HG03280 (cell line): ENCODE measurements at regions not wholly inside any gene's neighbourhood (a gene's known extent, or its start where the extent isn't known, plus 50 kb on each side); places are given as distances from the start of the nearest gene placed in this dataset.

ENCODE experiments used
- ATAC-seq: cut with Tn5 transposase; IDR thresholded peaks from one replicate; pipeline ENCODE4 v1.9.1; 2021; ENCODE audit warnings: mild to moderate bottlenecking, moderate library complexity; ENCODE audit not compliant: unreplicated experiment

DNA sequence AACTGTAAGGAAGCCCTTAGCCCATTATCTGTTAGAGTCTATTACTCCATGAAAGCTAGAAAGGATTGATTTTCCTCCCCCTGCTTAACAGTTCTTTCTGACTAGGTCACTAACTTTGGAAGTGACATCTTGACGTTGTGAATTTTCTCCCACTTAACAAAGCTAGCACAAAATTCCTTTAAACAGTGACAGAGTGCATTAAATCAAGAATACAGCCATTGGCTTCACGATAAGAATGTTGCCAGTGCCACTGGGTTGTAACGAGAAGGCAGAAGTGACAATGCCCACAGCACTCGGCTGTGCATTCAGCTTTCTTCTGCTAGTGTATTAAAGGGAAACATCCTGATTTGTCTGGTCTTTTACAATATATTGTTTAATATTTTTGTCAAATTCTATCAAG lies 182.7 kb upstream of the DTNBP1 start:
- no peak for ATAC-seq

DNA sequence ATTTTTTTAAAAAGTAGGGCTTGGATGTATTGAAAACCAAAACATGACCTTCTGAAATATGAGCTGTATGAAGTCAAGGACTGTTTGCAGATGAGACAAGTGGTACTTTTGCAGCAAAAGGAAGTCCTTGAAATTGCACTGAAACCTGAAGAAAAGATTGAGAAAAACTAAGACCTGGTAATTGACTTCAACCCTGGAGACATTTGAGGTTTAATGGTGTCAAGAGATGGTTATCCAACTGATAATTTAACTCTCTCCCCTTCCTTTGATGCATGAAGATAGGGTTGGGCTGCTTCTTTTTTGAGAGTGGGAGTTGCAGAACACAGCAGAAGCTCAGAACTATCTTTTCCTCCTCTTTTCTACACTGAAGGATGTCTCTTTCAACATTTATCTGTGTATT lies 180.9 kb upstream of the DTNBP1 start:
- ATAC-seq = no peak

DNA sequence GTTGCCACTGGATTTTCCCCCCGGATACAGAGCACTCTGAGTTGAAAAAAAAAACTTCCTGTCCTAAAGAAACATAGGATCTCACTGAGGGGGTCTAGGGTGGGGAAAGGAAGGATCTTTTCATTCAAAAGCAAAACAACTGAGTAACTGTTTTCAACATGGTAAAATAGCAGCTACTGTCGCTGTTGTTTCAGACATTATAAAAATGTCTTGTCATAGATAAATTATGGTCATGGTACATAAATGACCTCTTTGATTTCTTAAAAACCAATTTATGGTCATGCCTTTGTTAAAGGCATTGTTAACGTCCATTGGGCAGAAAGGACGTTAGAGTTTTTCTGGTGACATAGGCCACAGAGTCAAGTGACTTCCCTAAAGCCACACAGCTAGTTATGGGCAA lies 180.4 kb upstream of the DTNBP1 start:
- ATAC-seq = no peak

DNA sequence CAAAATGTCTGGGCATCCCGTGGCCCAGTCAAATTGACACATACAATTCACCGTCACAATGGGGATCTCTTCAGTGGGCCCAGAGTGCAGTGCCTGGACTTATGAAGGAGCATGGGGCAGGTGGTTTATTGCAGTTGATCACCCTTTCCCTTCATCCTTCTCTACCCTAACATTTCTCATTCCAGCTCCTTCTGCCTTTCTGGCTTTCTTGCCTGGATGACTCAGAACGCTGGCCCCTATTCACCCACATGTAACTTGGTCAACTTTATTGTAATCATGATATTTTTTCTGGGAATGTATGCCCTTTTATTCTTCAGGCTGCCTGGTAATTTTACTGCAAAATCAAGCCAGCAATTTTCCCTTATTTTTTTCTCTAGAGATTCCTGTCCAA lies 179.9 kb upstream of the DTNBP1 start:
- no peak for ATAC-seq

DNA sequence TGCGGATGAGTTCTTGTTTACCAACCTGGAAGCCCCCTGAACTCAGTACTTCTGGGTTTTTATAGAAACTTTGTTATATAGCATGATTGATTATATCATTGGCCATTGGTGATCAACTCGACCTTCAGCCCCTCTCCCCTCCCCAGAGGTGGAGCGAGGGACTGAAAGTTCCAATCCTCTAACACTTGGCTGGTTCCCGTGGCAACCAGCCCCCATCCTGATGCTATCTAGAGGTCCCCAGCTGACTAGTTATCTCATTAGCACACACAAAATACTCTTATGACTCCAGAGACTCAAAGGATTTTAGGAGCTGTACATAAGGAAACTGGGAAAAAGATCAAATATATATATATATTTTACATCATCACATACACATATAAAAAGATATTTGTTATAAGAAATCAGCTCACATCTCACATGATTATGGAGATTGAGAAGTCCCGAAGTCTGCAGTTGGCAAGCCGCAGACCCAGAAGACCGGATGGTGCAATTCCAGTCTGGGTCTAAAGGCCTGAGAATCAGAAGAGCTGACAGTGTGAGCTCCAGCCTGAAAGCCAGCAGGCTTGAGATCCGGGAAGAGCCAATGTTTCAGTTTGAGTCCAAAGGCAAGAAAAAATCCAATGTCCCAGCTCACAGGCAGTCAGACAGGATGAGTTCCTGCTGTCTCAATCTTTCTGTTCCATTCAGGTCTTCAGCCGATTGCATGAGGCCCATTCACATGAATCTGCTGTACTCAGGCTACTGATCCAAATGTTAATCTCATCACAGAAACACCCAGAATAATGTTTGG lies 179.3 kb upstream of the DTNBP1 start:
- ATAC-seq = no peak

DNA sequence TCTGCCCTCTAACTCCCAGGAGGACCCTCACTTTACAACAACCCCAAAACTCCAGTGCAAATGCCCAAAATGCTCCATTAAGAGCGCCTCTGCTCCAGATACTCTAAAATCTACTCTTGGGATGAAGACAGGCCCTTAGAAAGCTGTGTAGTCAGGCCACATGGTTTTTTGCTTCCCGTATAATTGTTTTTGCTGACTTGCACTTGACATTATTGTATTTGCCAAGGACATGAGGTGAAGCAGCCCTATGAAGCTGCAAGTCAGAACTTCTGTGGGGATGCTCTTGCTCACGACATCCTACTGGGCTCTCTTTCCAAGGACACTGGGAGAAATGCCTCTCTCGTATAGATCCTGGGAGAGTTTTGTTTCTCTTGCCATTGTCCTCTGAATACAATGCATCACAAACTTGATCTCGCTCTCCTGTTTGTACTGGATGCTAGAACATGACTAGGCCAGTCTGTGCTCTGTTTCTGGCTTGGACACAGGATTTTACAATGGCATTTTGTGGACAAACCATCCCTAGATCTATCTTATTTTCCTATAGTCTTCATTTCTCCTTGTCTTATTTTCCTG lies 177.2 kb upstream of the DTNBP1 start:
- ATAC-seq = no peak

DNA sequence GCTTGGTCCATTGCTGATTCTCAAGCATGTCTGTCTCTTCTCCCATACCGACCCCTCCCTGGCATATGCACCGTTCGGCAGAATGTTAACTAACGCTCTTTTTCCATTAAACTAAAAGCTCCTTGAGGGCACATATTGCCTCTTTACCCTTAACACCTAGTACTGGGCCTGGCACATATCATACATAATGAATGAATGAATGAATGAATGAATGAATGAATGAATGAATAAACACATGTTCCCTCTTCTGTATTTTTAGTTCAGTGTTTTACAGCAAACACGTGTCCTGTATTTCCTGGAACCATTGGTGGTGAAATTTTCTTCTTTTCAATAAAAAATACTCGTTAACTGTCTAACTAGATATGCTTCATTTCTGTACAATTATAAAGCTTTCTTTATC lies 174.4 kb upstream of the DTNBP1 start:
- ATAC-seq = no peak

DNA sequence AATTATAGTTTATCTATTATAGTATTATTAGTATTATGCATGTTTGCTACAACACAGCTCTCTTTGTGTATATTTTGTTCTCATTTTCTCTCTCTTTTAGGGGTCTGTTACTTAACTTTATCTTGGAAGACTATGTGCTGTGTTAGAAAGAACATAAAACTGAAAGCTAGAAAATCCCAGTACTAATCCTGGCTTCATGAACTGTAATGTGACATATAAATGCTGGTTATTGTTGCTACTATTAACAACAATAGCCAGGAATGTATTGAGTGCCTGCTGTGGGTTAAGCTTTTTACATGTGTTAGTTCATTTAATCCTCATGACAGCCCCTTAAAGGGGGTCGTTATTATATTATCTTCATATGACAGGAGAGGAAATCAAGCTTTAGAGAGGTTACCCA lies 170.0 kb upstream of the DTNBP1 start:
- no peak for ATAC-seq

DNA sequence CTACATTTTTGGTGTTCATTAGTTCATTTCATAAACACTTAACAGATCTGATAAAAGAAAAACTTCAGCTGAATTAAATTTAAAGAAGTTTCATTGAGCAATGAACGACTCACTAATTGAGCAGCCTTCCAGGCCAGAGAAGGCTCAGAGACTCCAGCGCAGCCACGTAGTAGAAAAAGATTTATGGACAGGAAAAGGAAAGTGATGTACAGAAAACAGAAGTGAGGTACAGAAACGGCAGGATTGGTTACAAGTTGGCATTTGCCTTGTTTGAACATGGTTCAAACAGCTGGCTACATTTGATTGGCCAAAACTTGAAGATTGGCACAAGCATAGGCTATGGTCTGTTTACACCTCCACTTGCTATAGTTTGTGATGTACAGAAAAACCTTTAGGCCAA lies 166.3 kb upstream of the DTNBP1 start:
- ATAC-seq = no peak

DNA sequence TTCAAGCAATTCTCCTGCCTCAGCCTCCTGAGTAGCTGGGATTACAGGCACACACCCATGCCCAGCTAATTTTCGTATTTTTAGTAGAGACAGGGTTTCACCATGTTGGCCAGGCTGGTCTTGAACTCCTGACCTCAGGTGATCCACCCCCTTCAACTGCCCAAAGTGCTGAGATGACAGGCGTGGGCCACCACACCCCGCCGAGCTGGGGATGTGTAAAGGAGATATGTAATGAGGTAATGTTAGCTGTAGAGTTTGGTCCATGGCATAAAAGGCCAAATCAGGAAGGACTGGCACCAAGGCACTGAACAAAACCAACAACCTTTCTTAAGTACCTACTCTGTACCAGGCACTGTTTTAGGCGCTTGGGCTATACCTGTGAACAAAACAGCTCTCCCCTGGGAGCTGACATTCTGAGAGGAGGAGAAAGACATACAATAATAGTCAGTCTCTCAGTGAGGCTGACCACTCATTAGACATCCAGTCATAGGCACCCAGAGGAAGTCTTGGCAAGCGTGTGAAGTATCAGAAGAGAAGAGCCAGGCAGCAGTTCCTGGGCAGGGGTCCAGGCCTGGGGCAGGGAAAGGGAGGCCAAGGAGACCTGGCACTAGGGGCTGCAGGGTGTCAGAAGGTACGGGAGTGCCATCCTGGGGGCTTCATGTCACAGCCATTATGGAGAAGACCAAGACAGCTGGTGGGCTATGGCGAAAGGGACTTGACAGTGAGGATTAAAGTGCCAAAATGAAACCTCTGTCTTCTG lies 164.8 kb upstream of the DTNBP1 start:
- no peak for ATAC-seq

DNA sequence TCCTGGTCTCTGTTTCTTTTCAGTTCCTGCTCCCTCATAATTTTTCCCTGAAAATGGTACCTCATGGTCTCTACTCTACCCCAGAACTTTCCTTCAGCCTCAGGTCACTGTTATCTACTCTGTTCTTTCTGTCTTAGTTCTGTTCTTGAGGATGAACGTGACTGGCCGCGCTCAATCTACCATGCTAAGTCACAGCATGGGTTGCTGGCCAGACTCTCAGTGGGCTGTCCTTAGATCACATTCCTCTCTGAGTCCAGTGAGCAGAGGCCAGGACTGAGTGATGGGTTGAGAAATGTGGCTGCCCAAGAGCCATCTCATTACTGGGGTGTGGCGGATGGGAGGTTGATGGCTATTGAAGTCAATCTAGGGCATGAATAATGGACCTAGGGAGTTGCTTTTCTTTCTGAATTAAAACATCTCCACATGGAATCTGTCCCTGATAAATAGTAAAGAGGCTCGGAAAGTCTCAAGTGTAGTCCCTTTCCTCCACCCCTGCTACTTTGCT lies 164.0 kb upstream of the DTNBP1 start:
- no peak for ATAC-seq

DNA sequence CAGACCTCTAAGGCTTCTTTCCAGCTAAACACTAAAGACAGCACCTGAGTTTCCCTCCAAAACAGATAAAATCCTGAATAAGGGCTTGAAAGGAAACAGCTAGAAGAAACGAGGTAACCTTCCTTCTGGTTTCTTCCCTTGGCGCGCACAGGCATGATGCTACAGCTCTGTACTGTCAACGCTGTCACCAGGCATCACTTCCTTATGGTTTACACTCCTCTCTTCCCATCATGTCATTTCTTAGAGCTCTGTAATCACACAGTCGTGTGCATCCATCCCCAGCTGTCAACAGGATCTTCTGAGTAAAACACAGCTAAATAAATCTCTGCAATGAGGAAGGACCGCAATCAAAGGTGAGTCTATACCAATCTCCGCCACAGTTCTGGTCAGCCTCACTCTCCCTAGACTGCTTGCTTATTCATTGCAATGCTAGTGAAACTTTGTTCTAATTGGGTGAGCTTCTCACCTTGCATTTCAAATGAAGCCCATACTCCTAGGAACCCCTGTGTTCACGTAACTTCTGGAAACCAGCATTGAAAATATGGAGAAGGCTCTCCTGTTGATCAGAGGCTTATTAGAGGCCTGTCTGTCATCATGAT lies 162.6 kb upstream of the DTNBP1 start:
- no peak for ATAC-seq

DNA sequence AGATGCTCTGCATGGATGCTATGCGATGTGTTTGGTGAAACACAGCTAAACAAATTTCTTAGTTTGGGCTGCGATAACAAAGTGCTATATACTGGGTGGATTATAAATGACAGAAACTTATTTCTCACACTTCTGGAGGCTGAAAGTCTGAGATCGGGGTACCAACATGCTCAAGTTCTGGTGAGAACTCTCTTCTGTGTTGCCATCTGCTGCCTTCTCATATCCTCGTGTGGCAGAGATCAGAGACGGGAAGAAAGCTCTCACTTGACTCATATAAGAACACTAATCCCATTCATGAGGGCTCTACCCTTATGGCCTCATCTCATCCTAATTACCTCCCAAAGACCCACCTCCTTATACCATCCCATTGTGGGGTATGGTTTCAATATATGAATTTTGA lies 162.0 kb upstream of the DTNBP1 start:
- ATAC-seq = no peak

DNA sequence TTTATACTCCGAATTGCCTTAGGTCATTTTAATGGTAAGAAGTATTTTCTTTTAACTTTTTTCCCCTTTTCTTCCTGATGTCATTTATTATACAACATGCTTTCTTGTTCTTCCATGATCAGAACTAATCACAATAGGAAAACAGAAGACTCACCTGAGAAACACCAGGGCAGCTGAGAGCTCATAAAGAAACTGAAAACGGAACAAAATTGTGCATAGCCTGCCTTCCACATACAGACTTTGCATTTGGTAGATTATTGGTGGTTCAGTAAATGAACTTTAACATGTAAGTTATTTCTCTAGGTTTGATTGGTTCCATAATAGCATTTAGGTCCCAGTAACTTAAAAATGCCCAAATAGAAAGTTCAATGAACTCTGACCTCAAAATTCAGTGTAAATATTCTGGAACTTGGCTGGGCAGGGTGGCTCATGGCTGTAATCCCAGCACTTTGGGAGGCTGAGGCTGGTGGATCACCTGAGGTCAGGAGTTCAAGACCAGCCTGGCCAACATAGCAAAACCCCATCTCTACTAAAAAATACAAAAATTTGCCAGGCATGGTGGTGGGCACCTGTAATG lies 161.1 kb upstream of the DTNBP1 start:
- ATAC-seq = peak; percentile 66

DNA sequence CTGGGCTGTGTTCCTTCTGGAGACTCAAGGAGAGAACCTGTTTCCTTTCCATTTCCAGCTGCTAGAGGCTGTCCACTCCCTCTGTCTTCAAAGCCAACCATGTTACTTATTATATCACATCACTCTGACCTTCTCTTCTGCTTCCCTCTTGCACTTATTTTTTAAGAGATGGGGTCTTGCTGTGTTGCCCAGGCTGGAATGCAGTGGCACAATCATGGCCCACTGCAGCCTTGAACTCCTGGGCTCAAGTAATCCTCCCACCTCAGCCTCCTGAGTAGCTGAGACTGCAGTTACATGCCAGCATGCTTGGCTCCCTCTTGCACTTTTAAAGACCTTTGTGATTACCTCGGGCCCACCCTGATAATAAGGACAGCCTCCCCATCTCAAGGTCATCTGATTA lies 160.0 kb upstream of the DTNBP1 start:
- ATAC-seq = no peak

DNA sequence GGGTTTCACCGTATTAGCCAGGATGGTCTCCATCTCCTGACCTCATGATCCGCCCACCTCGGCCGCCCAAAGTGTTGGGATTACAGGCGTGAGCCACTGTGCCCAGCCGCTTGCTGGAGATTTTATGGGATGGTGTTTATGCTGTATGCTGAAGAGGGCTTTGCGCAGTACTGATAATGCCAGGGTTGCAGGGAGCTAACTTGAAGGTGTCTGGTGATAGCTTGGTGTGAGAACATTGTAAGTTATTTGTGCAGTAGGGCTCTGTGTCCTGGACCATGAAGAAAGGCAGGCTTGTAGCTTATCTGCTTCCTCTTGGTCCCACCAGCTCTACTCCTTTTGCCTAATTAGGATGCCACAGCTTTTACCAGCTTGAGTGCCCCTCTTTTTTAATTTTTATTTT lies 157.0 kb upstream of the DTNBP1 start:
- no peak for ATAC-seq

DNA sequence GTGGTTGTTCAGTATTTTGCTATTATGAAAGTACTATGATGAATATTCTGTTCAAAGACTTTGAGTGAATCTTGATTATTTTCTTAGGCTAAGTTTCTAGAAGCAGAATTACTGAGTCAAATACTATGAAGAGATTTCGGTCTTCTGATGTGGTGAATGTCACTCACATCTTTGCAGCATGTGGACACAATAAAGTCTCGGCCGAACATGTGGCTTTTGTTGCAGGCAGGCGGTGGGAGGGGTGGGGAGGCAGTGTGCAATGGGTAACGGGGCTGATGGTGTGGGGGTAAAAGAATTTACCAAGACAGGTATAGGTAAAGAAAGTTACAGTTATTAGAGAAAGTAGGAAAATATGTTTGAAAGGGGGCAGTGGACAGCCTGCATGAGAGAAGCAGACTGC lies 156.4 kb upstream of the DTNBP1 start:
- ATAC-seq = no peak

DNA sequence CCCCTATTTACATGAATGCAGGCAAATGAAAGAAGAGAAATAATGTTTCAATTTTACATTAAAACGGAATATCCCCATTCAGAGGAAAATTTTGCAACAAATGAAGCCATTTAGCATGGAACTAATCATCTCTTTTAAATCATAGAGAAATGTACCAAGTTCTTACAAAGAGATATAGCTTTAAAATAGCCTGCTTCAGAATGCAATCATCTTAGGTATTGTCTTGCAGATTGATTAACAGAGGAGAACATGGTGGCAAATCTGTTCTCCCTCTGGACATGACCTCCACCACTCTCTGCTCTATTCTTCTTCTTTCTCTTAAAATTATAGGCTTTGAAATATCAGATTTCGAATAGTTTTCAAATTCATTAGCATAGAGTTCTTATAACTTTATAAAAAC lies 155.7 kb upstream of the DTNBP1 start:
- ATAC-seq = no peak

DNA sequence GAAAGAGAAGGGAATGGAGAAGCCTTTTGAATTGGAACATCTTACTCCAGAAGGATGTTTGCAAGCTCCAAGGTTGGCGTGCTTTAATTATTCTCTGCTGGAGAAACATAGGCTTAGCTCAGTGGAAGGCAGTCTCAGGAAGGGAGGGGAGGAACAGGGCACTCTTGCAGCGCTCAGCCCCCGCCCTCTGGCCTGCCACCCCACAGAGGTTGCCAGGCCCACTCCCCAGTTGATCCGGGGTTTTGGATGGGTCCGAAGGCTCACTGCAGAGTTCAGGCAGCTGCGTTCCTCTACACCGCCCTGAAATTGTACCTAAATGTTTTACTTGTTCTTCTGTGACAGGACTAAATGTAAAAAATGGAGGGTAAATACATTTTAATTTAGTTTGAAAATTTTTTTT lies 155.2 kb upstream of the DTNBP1 start:
- no peak for ATAC-seq

DNA sequence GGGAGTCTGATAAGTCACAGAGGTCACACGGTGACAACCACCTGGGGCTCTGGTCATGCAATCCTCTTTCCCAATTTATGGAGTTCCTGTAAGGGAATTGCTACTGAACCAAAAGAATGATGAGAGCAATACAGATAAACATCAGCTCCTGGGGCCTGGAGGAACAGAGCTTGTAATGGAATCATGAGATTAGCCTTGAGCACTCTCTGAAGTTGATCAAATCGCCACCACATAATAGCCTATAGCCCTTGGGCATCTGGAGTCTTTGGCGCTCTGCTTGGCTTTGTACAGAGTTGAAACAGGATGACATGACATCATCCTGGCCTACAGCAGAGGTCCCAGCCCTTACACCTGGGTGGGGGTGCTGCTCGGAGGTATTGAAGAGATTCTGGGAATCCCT lies 154.3 kb upstream of the DTNBP1 start:
- no peak for ATAC-seq

DNA sequence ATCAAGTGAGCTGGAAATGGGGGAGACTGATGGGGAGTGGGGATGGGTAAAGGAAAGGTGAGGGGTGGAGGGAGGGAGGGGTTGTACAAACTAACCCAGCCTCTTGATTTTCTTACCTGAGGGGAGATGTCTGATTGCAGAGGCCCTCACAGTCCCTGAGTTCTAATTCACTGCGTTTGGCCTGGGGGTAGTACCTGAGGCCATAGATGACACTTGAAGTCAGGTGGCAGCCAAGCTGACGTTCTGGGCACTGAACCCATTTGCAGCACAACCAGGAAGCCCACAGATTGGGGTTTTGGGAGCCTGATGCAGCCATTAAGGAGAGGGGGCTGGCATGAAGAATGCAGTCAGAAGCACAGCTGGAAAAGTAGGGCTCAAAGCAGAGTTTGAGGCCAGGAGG lies 153.8 kb upstream of the DTNBP1 start:
- ATAC-seq = no peak
